Uterus (tissue), 3 donors: ENCODE measurements at regions not wholly inside any gene's neighbourhood (a gene's known extent, or its start where the extent isn't known, plus 50 kb on each side); places are given as distances from the start of the nearest gene placed in this dataset.

Experiments used
- DNase-seq, 2 donors: peaks; one replicate each; pipeline ENCODE4 v3.0.0-alpha.2; 2019 to 2020
- H3K27ac ChIP-seq, 2 donors: fragments of 200-600 bp; sonication (generic); 1 replicate in 1 of 2; 2 replicates in 1 of 2; pipeline ENCODE4 v1.5.1; 2016 to 2018
- H3K27me3 ChIP-seq, 2 donors: fragments of 200-600 bp; sonication (generic); one replicate each; pipeline ENCODE4 v1.5.1; 2018 to 2019; ENCODE audit warnings: control low read depth in 1 of 2
- H3K36me3 ChIP-seq, 2 donors: fragments of 200-600 bp; sonication (generic); one replicate each; pipeline ENCODE4 v1.5.1; 2019; ENCODE audit warnings: control low read depth in 1 of 2
- H3K4me1 ChIP-seq, 2 donors: fragments of 200-600 bp; sonication (generic); one replicate each; pipeline ENCODE4 v1.5.1; 2018 to 2019; ENCODE audit warnings: control low read depth in 1 of 2
- H3K4me3 ChIP-seq, 2 donors: fragments of 200-600 bp; sonication (generic); 1 replicate in 1 of 2; 2 replicates in 1 of 2; pipeline ENCODE4 v1.5.1; 2018 to 2019; ENCODE audit warnings: mild to moderate bottlenecking in 1 of 2
- H3K9me3 ChIP-seq, 2 donors: fragments of 200-600 bp; sonication (generic); one replicate each; pipeline ENCODE4 v1.5.1; 2019; ENCODE audit warnings: control low read depth in 1 of 2
- CTCF ChIP-seq, 4 experiments: fragments of 200-600 bp in 2 of 4; fragments of 450-650 bp in 2 of 4; sonication (generic) in 2 of 4; IDR thresholded peaks; one replicate each; pipeline ENCODE4 v1.5.1; 2016 to 2019; ENCODE audit warnings: antibody characterized with exemption in 4 of 4, mild to moderate bottlenecking in 2 of 4, moderate library complexity in 1 of 4
- POLR2A ChIP-seq, 2 donors: fragments of 450-650 bp; IDR thresholded peaks; one replicate each; pipeline ENCODE4 v1.6.1; 2016; ENCODE audit warnings: antibody characterized with exemption in 2 of 2, mild to moderate bottlenecking in 1 of 2, moderate library complexity in 1 of 2
- intact Hi-C: fragments of 100-400 bp; cut with DNase I; formaldehyde crosslinking; loops from one replicate; pipeline ENCODE4 v1.15.1; 2023; ENCODE audit warnings: low total_unique reads
- donor health status: DM: yes; HTN: yes; CAD: no.

GRCh38 chr7:136184719-136185118 is 207.6 kb upstream of the MTPN start:
- DNase-seq, result no peak
- TF ChIP-seq CTCF (IDR thresholded peaks at IDR 0.05) (no peak), POLR2A (IDR thresholded peaks at IDR 0.05) (no peak)

DNA sequence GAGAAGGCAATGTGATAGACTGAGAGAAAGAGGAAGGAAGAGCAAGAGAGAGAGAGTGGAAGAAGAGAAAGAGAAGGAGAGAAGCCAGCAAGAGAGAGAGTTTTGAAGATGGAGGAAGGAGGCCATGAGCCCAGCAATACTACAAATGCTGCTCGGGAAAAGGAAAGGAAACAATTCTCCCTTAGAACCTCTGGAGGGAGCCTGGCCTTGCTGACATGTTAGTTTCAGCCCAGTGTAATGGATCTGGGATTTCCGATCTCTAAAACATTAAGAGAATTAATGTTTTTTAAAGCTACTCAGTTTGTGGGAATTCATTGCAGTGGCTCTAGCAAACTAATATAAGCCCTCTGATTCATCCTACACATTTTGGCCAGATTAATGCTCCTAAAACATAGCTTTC is 206.8 kb upstream of the MTPN start:
- Histone ChIP-seq H3K9me3 (no peaks in the 10 kb centered on the region), H3K27ac (no peak overlapping the region), H3K36me3 (no peaks in the 10 kb centered on the region), H3K4me3 (no peak overlapping the region), H3K4me1 (no peaks in the 10 kb centered on the region), H3K27me3 (no peaks in the 10 kb centered on the region)
- TF ChIP-seq POLR2A (IDR thresholded peaks at IDR 0.05) (no peak), CTCF (IDR thresholded peaks at IDR 0.05) (no peak)
- DNase-seq, result no peak
- intact Hi-C loops, result no loop called here

More at GRCh38 chr7:136184719-136185118, 207.6 kb upstream of the MTPN start:
- Histone ChIP-seq H3K27me3 (no peaks in the 10 kb centered on the region), H3K27ac (no peak overlapping the region), H3K4me1 (no peaks in the 10 kb centered on the region), H3K4me3 (no peak overlapping the region), H3K9me3 (no peaks in the 10 kb centered on the region), H3K36me3 (no peaks in the 10 kb centered on the region)
- intact Hi-C loops, result no loop called here

GRCh38 chr7:136180984-136181383 is 203.8 kb upstream of the MTPN start:
- Histone ChIP-seq H3K36me3 (no peaks in the 10 kb centered on the region), H3K9me3 (no peaks in the 10 kb centered on the region), H3K27me3 (no peaks in the 10 kb centered on the region), H3K4me3 (no peak overlapping the region), H3K4me1 (no peaks in the 10 kb centered on the region), H3K27ac (no peak overlapping the region)
- DNase-seq, result no peak
- intact Hi-C loops, result no loop called here
- TF ChIP-seq POLR2A (IDR thresholded peaks at IDR 0.05), result no peak
- no peak for TF ChIP-seq CTCF (IDR thresholded peaks at IDR 0.05)

GRCh38 chr7:136179851-136180721 is 202.9 kb upstream of the MTPN start:
- Histone ChIP-seq H3K4me1 (no peaks in the 10 kb centered on the region), H3K4me3 (no peak overlapping the region), H3K36me3 (no peaks in the 10 kb centered on the region), H3K9me3 (no peaks in the 10 kb centered on the region), H3K27me3 (no peaks in the 10 kb centered on the region), H3K27ac (no peak overlapping the region)
- TF ChIP-seq POLR2A (IDR thresholded peaks at IDR 0.05) (no peak), CTCF (IDR thresholded peaks at IDR 0.05) (no peak)
- intact Hi-C loops, result no loop called here
- no peak for DNase-seq

- H3K27ac ChIP-seq, result no peak overlapping the region
- no peaks in the 10 kb centered on the region for H3K9me3 ChIP-seq
- H3K36me3 ChIP-seq, result no peaks in the 10 kb centered on the region
- intact Hi-C loops, result no loop called here
- H3K4me3 ChIP-seq, result no peak overlapping the region
- H3K4me1 ChIP-seq, result no peaks in the 10 kb centered on the region
- no peak for TF ChIP-seq POLR2A (IDR thresholded peaks at IDR 0.05)
- no peak for TF ChIP-seq CTCF (IDR thresholded peaks at IDR 0.05)
- H3K27me3 ChIP-seq, result no peaks in the 10 kb centered on the region
- DNase-seq, result no peak
Measured at GRCh38 chr7:136179154-136179553, 202.0 kb upstream of the MTPN start.
